Activated B cell treated with CpG ODN at 0.5 μM for 24 hours (primary cell): ENCODE measurements at regions not wholly inside any gene's neighbourhood (a gene's known extent, or its start where the extent isn't known, plus 50 kb on each side); places are given as distances from the start of the nearest gene placed in this dataset.

Source experiments
- ATAC-seq: fragments of 200-7000 bp; cut with Tn5 transposase; one replicate; pipeline ENCODE4 v1.10.0; 2021; ENCODE audit warnings: low read depth, mild to moderate bottlenecking, moderate library complexity
- CTCF ChIA-PET: fragments of 350-600 bp; sonication (Branson Sonifier 250); formaldehyde crosslinking; loops from one replicate; lab custom pipeline; 2021; ENCODE audit warnings: antibody characterized with exemption; lab: Charles Lee
- POLR2A ChIA-PET: fragments of 350-600 bp; sonication (Branson Sonifier 250); formaldehyde crosslinking; loops from one replicate; lab custom pipeline; 2021; ENCODE audit warnings: antibody characterized with exemption; lab: Charles Lee
- DNase-seq: peaks from one replicate; pipeline ENCODE4 v3.0.0; 2022
- H3K27ac Mint-ChIP-seq: one replicate; pipeline ENCODE4 v1.8.0; 2020; ENCODE audit warnings: mixed read lengths
- H3K27me3 Mint-ChIP-seq: one replicate; pipeline ENCODE4 v1.8.0; 2021; ENCODE audit warnings: mixed read lengths
- H3K36me3 Mint-ChIP-seq: one replicate; pipeline ENCODE4 v1.8.0; 2021; ENCODE audit warnings: low read depth, mixed read lengths
- H3K4me1 Mint-ChIP-seq: one replicate; pipeline ENCODE4 v1.8.0; 2021; ENCODE audit warnings: mixed read lengths
- H3K4me3 Mint-ChIP-seq: one replicate; pipeline ENCODE4 v1.8.0; 2020; ENCODE audit warnings: mild to moderate bottlenecking, mixed read lengths
- H3K9me3 Mint-ChIP-seq: one replicate; pipeline ENCODE4 v1.8.0; 2020; ENCODE audit warnings: mixed read lengths
- CTCF ChIP-seq: fragments of 200-600 bp; IDR thresholded peaks from one replicate; pipeline ENCODE4 v1.8.0; 2022; ENCODE audit warnings: antibody characterized with exemption, mild to moderate bottlenecking
- intact Hi-C: fragments of 100-400 bp; cut with micrococcal nuclease; formaldehyde crosslinking; loops from one replicate; pipeline ENCODE4 v1.15.1; 2024

- Mint-ChIP-seq H3K27ac (no peak overlapping the region), H3K27me3 (peaks cover 5% of the 10 kb centered on the region), H3K9me3 (no peaks in the 10 kb centered on the region), H3K4me3 (no peak overlapping the region), H3K4me1 (no peaks in the 10 kb centered on the region), H3K36me3 (no peaks in the 10 kb centered on the region)
- no peak for TF ChIP-seq CTCF
- DNase-seq (no peak), ATAC-seq (no peak)
- CTCF ChIA-PET = no interaction called here
- intact Hi-C loops = no loop called here
- POLR2A ChIA-PET = no interaction called here
These were observed 107.2 kb downstream of the RCN1 start for GRCh38 chr11:32198053-32198452.

GRCh38 chr11:32200136-32200847, 109.4 kb downstream of the RCN1 start:
- H3K27me3 Mint-ChIP-seq = peaks cover 2% of the 10 kb centered on the region
- H3K27ac Mint-ChIP-seq = no peak overlapping the region
- intact Hi-C loops = no loop called here
- ATAC-seq = no peak
- H3K36me3 Mint-ChIP-seq = no peaks in the 10 kb centered on the region
- no peaks in the 10 kb centered on the region for H3K9me3 Mint-ChIP-seq
- TF ChIP-seq CTCF = no peak
- no peak overlapping the region for H3K4me3 Mint-ChIP-seq
- no peaks in the 10 kb centered on the region for H3K4me1 Mint-ChIP-seq
- CTCF ChIA-PET = no interaction called here
- POLR2A ChIA-PET = no interaction called here
- no peak for DNase-seq

- H3K4me3 Mint-ChIP-seq = no peak overlapping the region
- ChIA-PET POLR2A (no interaction called here), CTCF (no interaction called here)
- DNase-seq = no peak
- no peaks in the 10 kb centered on the region for H3K9me3 Mint-ChIP-seq
- H3K36me3 Mint-ChIP-seq = no peaks in the 10 kb centered on the region
- H3K27me3 Mint-ChIP-seq = no peaks in the 10 kb centered on the region
- no peak for ATAC-seq
- TF ChIP-seq CTCF = no peak
- H3K27ac Mint-ChIP-seq = no peak overlapping the region
- no peaks in the 10 kb centered on the region for H3K4me1 Mint-ChIP-seq
- intact Hi-C loops = no loop called here
These were observed 113.9 kb downstream of the RCN1 start for GRCh38 chr11:32204751-32205150.

GRCh38 chr11:32210556-32210955, 119.7 kb downstream of the RCN1 start:
- ATAC-seq = no peak
- TF ChIP-seq CTCF = no peak
- intact Hi-C loops = no loop called here
- Mint-ChIP-seq H3K9me3 (no peaks in the 10 kb centered on the region), H3K36me3 (no peaks in the 10 kb centered on the region), H3K27ac (no peak overlapping the region), H3K4me3 (no peak overlapping the region), H3K4me1 (no peaks in the 10 kb centered on the region), H3K27me3 (no peaks in the 10 kb centered on the region)
- ChIA-PET CTCF (no interaction called here), POLR2A (interaction anchor here (0.6 kb wide), 1 partner anchor 702 kb away, joined by 3 read pairs; no protein-coding TSS in a partner anchor)
- no peak for DNase-seq

- ChIA-PET POLR2A (no interaction called here), CTCF (no interaction called here)
- no peak overlapping the region for H3K4me3 Mint-ChIP-seq
- DNase-seq = no peak
- no peak overlapping the region for H3K27ac Mint-ChIP-seq
- no peaks in the 10 kb centered on the region for H3K9me3 Mint-ChIP-seq
- intact Hi-C loops = no loop called here
- ATAC-seq = no peak
- no peaks in the 10 kb centered on the region for H3K4me1 Mint-ChIP-seq
- H3K36me3 Mint-ChIP-seq = no peaks in the 10 kb centered on the region
- no peaks in the 10 kb centered on the region for H3K27me3 Mint-ChIP-seq
- TF ChIP-seq CTCF = no peak
These were observed 122.3 kb downstream of the RCN1 start for GRCh38 chr11:32213223-32213622.
